ENCODE measurements at regions not wholly inside any gene's neighbourhood (a gene's known extent, or its start where the extent isn't known, plus 50 kb on each side); places are given as distances from the start of the nearest gene placed in this dataset.

- H3K36me3 ChIP-seq (replicated peaks in 1 of 2; ENCODE audit: control insufficient read depth in 1 of 2, insufficient read depth in 2 of 2, low read length in 1 of 2) = no peaks in the 10 kb centered on the region
- no peaks in the 10 kb centered on the region for H4K20me1 ChIP-seq (ENCODE audit: insufficient read depth)
- H3K4me2 ChIP-seq = no peak overlapping the region
- no peaks in the 10 kb centered on the region for H3K9me3 ChIP-seq
- H3K4me1 ChIP-seq (ENCODE audit: control insufficient read depth in 1 of 2, insufficient read depth in 2 of 2, low read depth in 1 of 2, low read length in 1 of 2) = no peaks in the 10 kb centered on the region
- no peaks in the 10 kb centered on the region for H3F3A ChIP-seq (replicated peaks; ENCODE audit: insufficient read depth)
- CTCF ChIA-PET = no interaction called here
- H2AFZ ChIP-seq (ENCODE audit: low read depth) = no peak overlapping the region
- no peaks in the 10 kb centered on the region for H3K9me2 ChIP-seq
- DNase-seq = no peak
- POLR2A ChIA-PET = no interaction called here
- no peaks in the 10 kb centered on the region for H3K27me3 ChIP-seq (ENCODE audit: insufficient read depth)
- H3K4me3 ChIP-seq (ENCODE audit: low read depth in 2 of 2, low read length in 1 of 2) = no peak overlapping the region
- 14% methylated on average over 6 of the region's 6 CpGs for WGBS (ENCODE audit: low lambda C conversion rate)
- H3K9ac ChIP-seq = no peak overlapping the region
- no peaks in the 10 kb centered on the region for H3K79me2 ChIP-seq (ENCODE audit: insufficient read depth)
- H3K27ac ChIP-seq (ENCODE audit: low read depth in 2 of 2, low read length in 1 of 2) = no peak overlapping the region
- TF ChIP-seq TEAD4 (IDR thresholded peaks at IDR 0.05; ENCODE audit: borderline replicate concordance, insufficient read depth) (no peak), FOXM1 (IDR thresholded peaks at IDR 0.05; ENCODE audit: low read depth) (no peak), RCOR1 (IDR thresholded peaks at IDR 0.05; ENCODE audit: low read length) (no peak), JUND (IDR thresholded peaks at IDR 0.05) (no peak), GATA2 (CRISPR knock-in tag; IDR thresholded peaks at IDR 0.05) (no peak), EZH2phosphoT487 (IDR thresholded peaks at IDR 0.05; ENCODE audit: borderline replicate concordance, low read depth) (no peak), ZBTB33 (IDR thresholded peaks at IDR 0.05; ENCODE audit: borderline replicate concordance, low read depth) (no peak), RXRA (IDR thresholded peaks at IDR 0.05; ENCODE audit: borderline replicate concordance, low read depth) (no peak), MEF2A (IDR thresholded peaks at IDR 0.05; ENCODE audit: borderline replicate concordance, low read depth) (no peak), POLR2AphosphoS5 (IDR thresholded peaks at IDR 0.05; ENCODE audit: low read depth, low read length) (no peak), RFX5 (IDR thresholded peaks at IDR 0.05; ENCODE audit: low read length) (no peak), NFIC (IDR thresholded peaks at IDR 0.05; ENCODE audit: borderline replicate concordance) (no peak), IRF3 (IDR thresholded peaks at IDR 0.05; ENCODE audit: low read depth, low read length) (no peak), FOSL2 (IDR thresholded peaks at IDR 0.05; ENCODE audit: borderline replicate concordance, low read depth) (no peak), YY1 (IDR thresholded peaks at IDR 0.05; ENCODE audit: low read depth) (no peak), ELF1 (IDR thresholded peaks at IDR 0.05) (no peak)
- TF ChIP-seq, protein P1, sequence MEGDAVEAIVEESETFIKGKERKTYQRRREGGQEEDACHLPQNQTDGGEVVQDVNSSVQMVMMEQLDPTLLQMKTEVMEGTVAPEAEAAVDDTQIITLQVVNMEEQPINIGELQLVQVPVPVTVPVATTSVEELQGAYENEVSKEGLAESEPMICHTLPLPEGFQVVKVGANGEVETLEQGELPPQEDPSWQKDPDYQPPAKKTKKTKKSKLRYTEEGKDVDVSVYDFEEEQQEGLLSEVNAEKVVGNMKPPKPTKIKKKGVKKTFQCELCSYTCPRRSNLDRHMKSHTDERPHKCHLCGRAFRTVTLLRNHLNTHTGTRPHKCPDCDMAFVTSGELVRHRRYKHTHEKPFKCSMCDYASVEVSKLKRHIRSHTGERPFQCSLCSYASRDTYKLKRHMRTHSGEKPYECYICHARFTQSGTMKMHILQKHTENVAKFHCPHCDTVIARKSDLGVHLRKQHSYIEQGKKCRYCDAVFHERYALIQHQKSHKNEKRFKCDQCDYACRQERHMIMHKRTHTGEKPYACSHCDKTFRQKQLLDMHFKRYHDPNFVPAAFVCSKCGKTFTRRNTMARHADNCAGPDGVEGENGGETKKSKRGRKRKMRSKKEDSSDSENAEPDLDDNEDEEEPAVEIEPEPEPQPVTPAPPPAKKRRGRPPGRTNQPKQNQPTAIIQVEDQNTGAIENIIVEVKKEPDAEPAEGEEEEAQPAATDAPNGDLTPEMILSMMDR (IDR thresholded peaks at IDR 0.05) = no peak
Observed at GRCh38 chr20:6919792-6920468, 152.4 kb downstream of the BMP2 start.
